ENCODE measurements at regions not wholly inside any gene's neighbourhood (a gene's known extent, or its start where the extent isn't known, plus 50 kb on each side); places are given as distances from the start of the nearest gene placed in this dataset.

DNA sequence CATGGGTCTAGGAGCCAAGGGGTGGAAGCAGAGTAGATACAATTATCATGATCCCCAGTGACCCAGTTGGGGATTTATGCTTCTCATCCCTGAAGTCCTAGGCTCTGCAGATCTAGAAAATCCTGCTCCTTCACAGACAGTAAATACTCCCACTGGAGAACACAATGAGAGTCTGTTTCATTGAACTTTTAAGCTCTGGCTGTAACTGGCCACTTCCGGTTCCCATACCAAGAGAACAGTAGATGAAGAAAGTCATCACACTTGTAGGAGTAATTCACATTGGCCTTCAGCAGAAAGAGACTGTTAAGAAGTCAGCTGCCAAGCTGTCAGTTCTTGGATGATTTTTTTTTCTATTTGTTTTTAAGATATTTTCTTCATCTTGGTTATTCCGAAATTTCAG, 597.1 kb downstream of the ACTL7B start:
- Histone ChIP-seq H3K27me3 (ENCODE audit: control insufficient read depth, insufficient read depth, low read length) (no peaks in the 10 kb centered on the region), H2BK5ac (ENCODE audit: low read depth, low read length, poor library complexity, severe bottlenecking) (no peak overlapping the region), H4K5ac (ENCODE audit: low read depth, low read length) (no peak overlapping the region), H3K79me1 (ENCODE audit: low read depth in 1 of 2, low read length in 2 of 2) (no peaks in the 10 kb centered on the region), H3K4me1 (ENCODE audit: control insufficient read depth, insufficient read depth, low read length) (no peaks in the 10 kb centered on the region; the same call in 1 of the 2 replicates), H3K9me3 (ENCODE audit: control insufficient read depth, insufficient read depth, low read length) (no peaks in the 10 kb centered on the region), H3K23ac (ENCODE audit: low read depth, low read length) (no peak overlapping the region), H4K20me1 (ENCODE audit: insufficient read depth, low read length) (no peaks in the 10 kb centered on the region), H3K4me3 (ENCODE audit: insufficient read depth, low read depth, low read length) (no peak overlapping the region), H2AK5ac (ENCODE audit: low read depth, low read length) (no peak overlapping the region), H2BK20ac (ENCODE audit: low read depth, low read length) (no peak overlapping the region), H4K8ac (ENCODE audit: low read depth in 2 of 2, low read length in 2 of 2) (no peak overlapping the region), H2BK15ac (ENCODE audit: low read depth, low read length) (no peak overlapping the region), H3K27ac (ENCODE audit: insufficient read depth, low read length) (no peak overlapping the region), H4K91ac (ENCODE audit: insufficient read depth, low read depth, low read length) (no peak overlapping the region), H3K4ac (ENCODE audit: low read depth, low read length) (no peak overlapping the region), H2BK120ac (ENCODE audit: low read depth, low read length) (no peak overlapping the region), H3K9ac (ENCODE audit: low read depth, low read length) (no peak overlapping the region), H3K14ac (replicated peaks; ENCODE audit: low read depth, low read length) (no peak overlapping the region), H3K4me2 (ENCODE audit: low read depth, low read length) (no peak overlapping the region), H3K9me1 (ENCODE audit: insufficient read depth, low read length) (no peaks in the 10 kb centered on the region), H3K36me3 (ENCODE audit: control insufficient read depth, insufficient read depth, low read length) (no peaks in the 10 kb centered on the region), H2AK9ac (replicated peaks; ENCODE audit: low read depth, low read length, poor library complexity) (no peak overlapping the region), H3K56ac (ENCODE audit: extremely low read depth, insufficient read depth, low read length) (no peak overlapping the region), H3K18ac (ENCODE audit: low read depth, low read length) (no peak overlapping the region; the same call in 1 of the 2 replicates), H2AFZ (replicated peaks; ENCODE audit: low read length, poor library complexity) (no peak overlapping the region)
- no CpG with 5 or more reads among the region's 2 CpGs for WGBS, 2 experiments (ENCODE audit: extremely low coverage in 2 of 2, insufficient read length in 1 of 2)
- intact Hi-C loops (cut with micrococcal nuclease) (no loop called here), in situ Hi-C loops (cut with MboI; ENCODE audit: low sequenced_read_pairs) (no loop called here), dilution Hi-C loops (cut with HindIII; ENCODE audit: low sequenced_read_pairs, unreplicated experiment) (no loop called here)
- POLR2A ChIA-PET (ENCODE audit: unreplicated experiment), result no interaction called here
- no TSS peak for BruUV-seq (replicated peaks)
- DNase-seq (no peak), ATAC-seq (ENCODE audit: low read depth) (no peak)
- CTCF ChIA-PET, result interaction anchor here (0.6 to 1.2 kb wide), 3 partner anchors 12 to 197 kb away, joined by 3 to 6 read pairs (median 3); no protein-coding TSS in a partner anchor
- TF ChIP-seq RFX5 (IDR thresholded peaks at IDR 0.05; ENCODE audit: low read depth, low read length), result no peak
- TF ChIP-seq MAFK (IDR thresholded peaks at IDR 0.05; ENCODE audit: low read depth, low read length), result no peak
- TF ChIP-seq POLR2A (IDR thresholded peaks at IDR 0.05; ENCODE audit: low read depth, low read length), result no peak
- no peak for TF ChIP-seq MXI1 (IDR thresholded peaks at IDR 0.05; ENCODE audit: borderline replicate concordance, low read depth, low read length)
- TF ChIP-seq CHD1 (IDR thresholded peaks at IDR 0.05; ENCODE audit: low read depth, low read length), result no peak
- no peak for TF ChIP-seq RCOR1 (IDR thresholded peaks at IDR 0.05; ENCODE audit: insufficient replicate concordance, low read length)
- no peak for TF ChIP-seq FOS (IDR thresholded peaks at IDR 0.05; ENCODE audit: low read depth, low read length)
- TF ChIP-seq RAD21 (IDR thresholded peaks at IDR 0.05; ENCODE audit: low read length), result no peak
- no peak for TF ChIP-seq CEBPB (IDR thresholded peaks at IDR 0.05; ENCODE audit: low read depth, low read length)
- TF ChIP-seq NFE2L2 (IDR thresholded peaks at IDR 0.05; ENCODE audit: low read depth, low read length), result no peak
- TF ChIP-seq, protein P1, sequence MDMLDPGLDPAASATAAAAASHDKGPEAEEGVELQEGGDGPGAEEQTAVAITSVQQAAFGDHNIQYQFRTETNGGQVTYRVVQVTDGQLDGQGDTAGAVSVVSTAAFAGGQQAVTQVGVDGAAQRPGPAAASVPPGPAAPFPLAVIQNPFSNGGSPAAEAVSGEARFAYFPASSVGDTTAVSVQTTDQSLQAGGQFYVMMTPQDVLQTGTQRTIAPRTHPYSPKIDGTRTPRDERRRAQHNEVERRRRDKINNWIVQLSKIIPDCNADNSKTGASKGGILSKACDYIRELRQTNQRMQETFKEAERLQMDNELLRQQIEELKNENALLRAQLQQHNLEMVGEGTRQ (IDR thresholded peaks at IDR 0.05; ENCODE audit: low read depth, low read length), result no peak
- no peak for TF ChIP-seq MAZ (IDR thresholded peaks at IDR 0.05; ENCODE audit: borderline replicate concordance, low read depth, low read length)
- TF ChIP-seq, protein P2, sequence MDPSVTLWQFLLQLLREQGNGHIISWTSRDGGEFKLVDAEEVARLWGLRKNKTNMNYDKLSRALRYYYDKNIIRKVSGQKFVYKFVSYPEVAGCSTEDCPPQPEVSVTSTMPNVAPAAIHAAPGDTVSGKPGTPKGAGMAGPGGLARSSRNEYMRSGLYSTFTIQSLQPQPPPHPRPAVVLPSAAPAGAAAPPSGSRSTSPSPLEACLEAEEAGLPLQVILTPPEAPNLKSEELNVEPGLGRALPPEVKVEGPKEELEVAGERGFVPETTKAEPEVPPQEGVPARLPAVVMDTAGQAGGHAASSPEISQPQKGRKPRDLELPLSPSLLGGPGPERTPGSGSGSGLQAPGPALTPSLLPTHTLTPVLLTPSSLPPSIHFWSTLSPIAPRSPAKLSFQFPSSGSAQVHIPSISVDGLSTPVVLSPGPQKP (IDR thresholded peaks at IDR 0.05; ENCODE audit: borderline replicate concordance, low read depth, low read length), result no peak
- TF ChIP-seq, protein P3, sequence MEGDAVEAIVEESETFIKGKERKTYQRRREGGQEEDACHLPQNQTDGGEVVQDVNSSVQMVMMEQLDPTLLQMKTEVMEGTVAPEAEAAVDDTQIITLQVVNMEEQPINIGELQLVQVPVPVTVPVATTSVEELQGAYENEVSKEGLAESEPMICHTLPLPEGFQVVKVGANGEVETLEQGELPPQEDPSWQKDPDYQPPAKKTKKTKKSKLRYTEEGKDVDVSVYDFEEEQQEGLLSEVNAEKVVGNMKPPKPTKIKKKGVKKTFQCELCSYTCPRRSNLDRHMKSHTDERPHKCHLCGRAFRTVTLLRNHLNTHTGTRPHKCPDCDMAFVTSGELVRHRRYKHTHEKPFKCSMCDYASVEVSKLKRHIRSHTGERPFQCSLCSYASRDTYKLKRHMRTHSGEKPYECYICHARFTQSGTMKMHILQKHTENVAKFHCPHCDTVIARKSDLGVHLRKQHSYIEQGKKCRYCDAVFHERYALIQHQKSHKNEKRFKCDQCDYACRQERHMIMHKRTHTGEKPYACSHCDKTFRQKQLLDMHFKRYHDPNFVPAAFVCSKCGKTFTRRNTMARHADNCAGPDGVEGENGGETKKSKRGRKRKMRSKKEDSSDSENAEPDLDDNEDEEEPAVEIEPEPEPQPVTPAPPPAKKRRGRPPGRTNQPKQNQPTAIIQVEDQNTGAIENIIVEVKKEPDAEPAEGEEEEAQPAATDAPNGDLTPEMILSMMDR (conservative IDR thresholded peaks at IDR 0.05; ENCODE audit: low read depth, low read length), result no peak
- no peak for TF ChIP-seq BHLHE40 (IDR thresholded peaks at IDR 0.05; ENCODE audit: low read depth, low read length)
- TF ChIP-seq SMC3 (IDR thresholded peaks at IDR 0.05; ENCODE audit: low read depth, low read length), result no peak
